SK-N-MC (cell line): ENCODE measurements at regions not wholly inside any gene's neighbourhood (a gene's known extent, or its start where the extent isn't known, plus 50 kb on each side); places are given as distances from the start of the nearest gene placed in this dataset.

Experiments used
- EZH2 ChIP-seq: fragments of 200-600 bp; sonication (generic); IDR thresholded peaks from one replicate; pipeline ENCODE4 v1.6.1; 2017; ENCODE audit warnings: antibody characterized with exemption
- FOXP2 ChIP-seq: optimal IDR thresholded peaks from 2 replicates; pipeline ENCODE3; 2011; ENCODE audit warnings: mild to moderate bottlenecking, moderate library complexity; ENCODE audit not compliant: insufficient read depth; ENCODE audit errors: extremely low read length, control extremely low read depth
- POLR2AphosphoS5 ChIP-seq: IDR thresholded peaks from 2 replicates; pipeline ENCODE4 v1.6.1; 2012; ENCODE audit warnings: mild to moderate bottlenecking, low read depth, low read length, borderline replicate concordance

GRCh38 chr18:34550902-34551301 is 159.2 kb upstream of the DTNA start:
- no peak for TF ChIP-seq EZH2
- TF ChIP-seq POLR2AphosphoS5, result no peak
- TF ChIP-seq FOXP2, result no peak
